ENCODE measurements at regions not wholly inside any gene's neighbourhood (a gene's known extent, or its start where the extent isn't known, plus 50 kb on each side); places are given as distances from the start of the nearest gene placed in this dataset.

DNA sequence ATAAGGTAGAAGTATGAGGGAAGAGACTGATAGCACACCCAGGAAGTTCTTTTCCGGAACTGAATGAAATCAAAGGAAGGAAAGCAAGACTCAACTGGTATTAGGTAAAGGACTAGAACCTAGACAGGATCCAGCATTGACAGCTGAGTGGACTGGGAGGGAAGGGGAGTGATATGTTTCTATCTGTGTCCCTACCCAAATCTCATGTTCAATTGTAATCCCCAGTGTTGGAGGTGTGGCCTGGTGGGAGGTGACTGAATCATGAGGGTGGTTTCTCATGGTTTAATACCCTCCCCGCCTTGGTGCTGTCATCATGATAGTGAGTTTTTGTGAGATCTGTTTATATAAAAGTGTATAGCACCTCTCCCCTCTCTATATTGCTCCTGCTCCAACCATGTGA, 415.9 kb upstream of the KCNMB2 start:
- no peaks in the 10 kb centered on the region for H4K20me1 ChIP-seq (ENCODE audit: control insufficient read depth, insufficient read depth, low read length, poor library complexity, severe bottlenecking)
- Mint-ChIP-seq H3K4me1 (no peaks in the 10 kb centered on the region), H3K4me3 (no peak overlapping the region), H3K27ac (no peak overlapping the region), H3K27me3 (peaks cover 3% of the 10 kb centered on the region), H3K9me3 (ENCODE audit: insufficient read depth) (no peaks in the 10 kb centered on the region)
- no peaks in the 10 kb centered on the region for H3K4me1 ChIP-seq (ENCODE audit: control insufficient read depth in 2 of 2, insufficient read depth in 2 of 2, low read length in 2 of 2)
- no peak overlapping the region for H2AFZ ChIP-seq (ENCODE audit: insufficient read depth, low read depth, low read length, poor library complexity, severe bottlenecking)
- H3K79me2 ChIP-seq (ENCODE audit: control insufficient read depth, insufficient read depth, low read length) = no peaks in the 10 kb centered on the region
- H3K4me2 ChIP-seq (replicated peaks; ENCODE audit: low read depth, low read length, poor library complexity, severe bottlenecking) = no peak overlapping the region
- no peaks in the 10 kb centered on the region for H3K9me3 ChIP-seq (ENCODE audit: control extremely low read depth in 1 of 3, control insufficient read depth in 2 of 3, insufficient read depth in 1 of 3, low read length in 2 of 3)
- no peak overlapping the region for H3K27ac ChIP-seq (ENCODE audit: low read length in 2 of 2)
- DNase-seq (no peak), ATAC-seq (ENCODE audit: low read depth) (no peak)
- WGBS (ENCODE audit: insufficient coverage) = 100% methylated on average over 1 of the region's 2 CpGs
- ChIA-PET POLR2A (no interaction called here), CTCF (no interaction called here)
- intact Hi-C loops (cut with micrococcal nuclease) = no loop called here
- no peak overlapping the region for H3K4me3 ChIP-seq (ENCODE audit: control extremely low read depth in 1 of 5, extremely low read depth in 1 of 5, insufficient read depth in 1 of 5, low read depth in 2 of 5, low read length in 4 of 5)
- TF ChIP-seq EZH2 (IDR thresholded peaks at IDR 0.05; ENCODE audit: borderline replicate concordance, insufficient read depth, low read depth, low read length, poor library complexity, severe bottlenecking) = no peak
- TF ChIP-seq, protein P1, sequence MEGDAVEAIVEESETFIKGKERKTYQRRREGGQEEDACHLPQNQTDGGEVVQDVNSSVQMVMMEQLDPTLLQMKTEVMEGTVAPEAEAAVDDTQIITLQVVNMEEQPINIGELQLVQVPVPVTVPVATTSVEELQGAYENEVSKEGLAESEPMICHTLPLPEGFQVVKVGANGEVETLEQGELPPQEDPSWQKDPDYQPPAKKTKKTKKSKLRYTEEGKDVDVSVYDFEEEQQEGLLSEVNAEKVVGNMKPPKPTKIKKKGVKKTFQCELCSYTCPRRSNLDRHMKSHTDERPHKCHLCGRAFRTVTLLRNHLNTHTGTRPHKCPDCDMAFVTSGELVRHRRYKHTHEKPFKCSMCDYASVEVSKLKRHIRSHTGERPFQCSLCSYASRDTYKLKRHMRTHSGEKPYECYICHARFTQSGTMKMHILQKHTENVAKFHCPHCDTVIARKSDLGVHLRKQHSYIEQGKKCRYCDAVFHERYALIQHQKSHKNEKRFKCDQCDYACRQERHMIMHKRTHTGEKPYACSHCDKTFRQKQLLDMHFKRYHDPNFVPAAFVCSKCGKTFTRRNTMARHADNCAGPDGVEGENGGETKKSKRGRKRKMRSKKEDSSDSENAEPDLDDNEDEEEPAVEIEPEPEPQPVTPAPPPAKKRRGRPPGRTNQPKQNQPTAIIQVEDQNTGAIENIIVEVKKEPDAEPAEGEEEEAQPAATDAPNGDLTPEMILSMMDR (IDR thresholded peaks at IDR 0.05) = no peak
- H3K27me3 ChIP-seq (replicated peaks in 1 of 4; ENCODE audit: control extremely low read depth in 1 of 4, control insufficient read depth in 3 of 4, insufficient read depth in 4 of 4, low read length in 3 of 4) = no peaks in the 10 kb centered on the region
- no peaks in the 10 kb centered on the region for H3K36me3 ChIP-seq (replicated peaks in 1 of 2; ENCODE audit: control extremely low read depth in 1 of 2, control insufficient read depth in 1 of 2, extremely low read depth in 1 of 2, insufficient read depth in 2 of 2, low read length in 1 of 2)
- no peak overlapping the region for H3K9ac ChIP-seq (ENCODE audit: low read length)

DNA sequence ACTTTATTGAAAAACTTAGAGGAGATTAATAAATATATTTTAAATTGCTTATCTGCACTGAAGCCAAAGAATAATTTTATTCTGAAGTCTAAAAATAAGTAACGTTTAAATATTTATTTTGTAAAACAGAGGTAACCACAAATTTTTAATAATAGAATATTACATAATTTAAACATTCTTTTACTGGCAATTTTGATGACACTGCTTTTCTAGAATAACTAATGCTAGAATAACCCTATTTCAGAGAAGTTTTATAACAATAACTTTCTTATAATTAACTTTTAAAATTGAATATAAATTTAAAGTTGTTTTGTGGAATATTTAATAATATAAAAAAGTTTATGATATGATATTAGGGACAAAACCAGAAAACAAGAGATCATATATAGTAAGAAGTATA, 409.6 kb upstream of the KCNMB2 start:
- TF ChIP-seq, protein P1 (IDR thresholded peaks at IDR 0.05) = no peak
- Mint-ChIP-seq H3K4me3 (no peak overlapping the region), H3K4me1 (no peaks in the 10 kb centered on the region), H3K27ac (no peak overlapping the region), H3K9me3 (ENCODE audit: insufficient read depth) (no peaks in the 10 kb centered on the region), H3K27me3 (no peaks in the 10 kb centered on the region)
- Histone ChIP-seq H3K9me3 (ENCODE audit: control extremely low read depth in 1 of 3, control insufficient read depth in 2 of 3, insufficient read depth in 1 of 3, low read length in 2 of 3) (no peaks in the 10 kb centered on the region), H4K20me1 (ENCODE audit: control insufficient read depth, insufficient read depth, low read length, poor library complexity, severe bottlenecking) (no peaks in the 10 kb centered on the region), H3K9ac (ENCODE audit: low read length) (no peak overlapping the region), H3K27me3 (replicated peaks in 1 of 4; ENCODE audit: control extremely low read depth in 1 of 4, control insufficient read depth in 3 of 4, insufficient read depth in 4 of 4, low read length in 3 of 4) (peaks cover 0 to 2% (median 0%) of the 10 kb centered on the region in 4 experiments), H3K27ac (ENCODE audit: low read length in 2 of 2) (no peak overlapping the region), H3K79me2 (ENCODE audit: control insufficient read depth, insufficient read depth, low read length) (no peaks in the 10 kb centered on the region), H3K4me1 (ENCODE audit: control insufficient read depth in 2 of 2, insufficient read depth in 2 of 2, low read length in 2 of 2) (no peaks in the 10 kb centered on the region), H3K4me2 (replicated peaks; ENCODE audit: low read depth, low read length, poor library complexity, severe bottlenecking) (no peak overlapping the region), H2AFZ (ENCODE audit: insufficient read depth, low read depth, low read length, poor library complexity, severe bottlenecking) (no peak overlapping the region), H3K4me3 (ENCODE audit: control extremely low read depth in 1 of 5, extremely low read depth in 1 of 5, insufficient read depth in 1 of 5, low read depth in 2 of 5, low read length in 4 of 5) (no peak overlapping the region), H3K36me3 (replicated peaks in 1 of 2; ENCODE audit: control extremely low read depth in 1 of 2, control insufficient read depth in 1 of 2, extremely low read depth in 1 of 2, insufficient read depth in 2 of 2, low read length in 1 of 2) (no peaks in the 10 kb centered on the region)
- CTCF ChIA-PET = no interaction called here
- POLR2A ChIA-PET = no interaction called here
- no CpG with 5 or more reads among the region's 1 CpG for WGBS (ENCODE audit: insufficient coverage)
- DNase-seq = no peak
- intact Hi-C loops (cut with micrococcal nuclease) = no loop called here
- no peak for ATAC-seq (ENCODE audit: low read depth)
